AG20443 (cell line): ENCODE measurements at regions not wholly inside any gene's neighbourhood (a gene's known extent, or its start where the extent isn't known, plus 50 kb on each side); places are given as distances from the start of the nearest gene placed in this dataset.
"Not testable (repeated sequence)": the region's sequence is repeated elsewhere in the genome, so short reads cannot be mapped to it uniquely, and the experiment has no call there.

Experiments used
- DNase-seq: peaks from one replicate; pipeline ENCODE4 v3.0.0; 2012; ENCODE audit warnings: low spot score, mixed read lengths

- no peak for DNase-seq
Measured at GRCh38 chr10:28733245-28733644, 55.9 kb downstream of the BAMBI start.

- DNase-seq = no peak
Measured at GRCh38 chr10:28733647-28734046, 56.3 kb downstream of the BAMBI start.

DNA sequence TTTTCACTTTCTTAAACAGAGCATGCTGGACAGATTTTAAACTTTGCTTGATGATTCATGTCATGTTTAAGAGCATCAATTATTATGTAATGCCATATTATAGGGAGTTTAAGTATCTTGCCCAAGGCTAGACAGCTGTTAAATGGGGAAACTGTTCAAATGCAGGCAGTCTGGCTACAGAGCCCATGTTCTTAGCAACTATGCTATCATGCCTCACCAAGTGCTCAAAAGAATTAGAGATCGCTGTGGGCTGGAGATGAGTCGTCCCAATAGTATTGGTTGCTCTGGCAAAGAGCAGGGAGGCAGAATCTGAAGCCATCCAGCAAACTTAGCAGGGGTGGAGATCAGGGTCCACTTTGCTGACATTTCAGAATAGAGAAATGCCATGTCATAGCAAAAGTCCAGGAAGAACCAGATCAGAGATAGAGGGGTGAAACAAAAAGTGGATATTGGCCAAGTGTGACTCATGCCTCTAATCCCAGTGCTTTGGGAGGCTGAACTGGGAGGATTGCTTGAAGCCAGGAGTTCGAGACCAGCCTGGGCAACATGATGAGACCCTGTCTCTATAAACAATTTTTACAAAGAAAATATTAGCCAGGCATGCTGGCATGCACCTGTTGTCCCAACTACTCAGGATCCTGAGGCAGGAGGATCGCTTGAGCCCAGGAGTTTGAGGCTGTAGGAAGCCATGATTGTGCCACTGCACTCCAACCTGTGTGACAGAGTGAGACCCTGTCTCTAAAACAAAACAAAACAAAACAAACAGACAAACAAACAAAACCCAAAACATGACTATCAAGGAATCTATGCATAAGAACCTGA is 57.8 kb downstream of the BAMBI start:
- DNase-seq = peak; percentile 81

DNA sequence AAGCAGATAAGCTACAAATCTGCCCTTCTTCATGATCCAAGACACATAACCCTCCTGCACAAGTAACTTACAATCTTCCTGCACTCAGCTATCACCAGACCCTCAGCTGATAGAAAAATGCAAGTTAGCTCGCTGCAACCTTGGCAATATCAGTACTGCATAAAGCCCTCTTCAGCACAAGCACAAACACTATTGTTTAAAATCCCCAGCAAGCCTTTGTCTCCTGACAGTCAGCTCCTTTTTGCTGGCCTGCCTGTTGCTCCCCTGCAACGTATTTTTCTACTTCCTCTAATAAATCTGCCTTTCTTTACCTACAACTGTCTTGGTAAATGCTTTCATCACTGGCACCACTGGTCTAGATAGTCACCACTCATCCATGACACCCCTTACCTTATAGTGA is 59.8 kb downstream of the BAMBI start:
- DNase-seq = no peak

DNA sequence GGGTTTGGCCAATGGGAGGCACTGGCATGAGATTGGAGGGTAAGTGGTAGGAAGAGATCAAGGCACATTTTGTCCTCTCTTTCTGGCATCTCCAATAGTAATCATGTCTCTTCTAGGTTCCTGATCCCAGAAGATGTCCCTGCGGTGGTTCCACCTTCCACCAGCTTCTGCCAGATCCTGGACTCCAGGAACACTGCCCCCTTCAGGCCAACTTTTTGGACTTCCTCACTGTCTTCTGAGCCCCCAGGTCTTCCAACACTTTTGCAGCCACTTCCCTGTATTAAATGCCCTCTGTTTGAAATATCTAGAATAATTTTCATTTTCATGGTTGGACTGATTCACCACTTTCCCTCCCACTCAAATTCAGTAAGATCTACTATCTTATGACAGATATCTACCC is 60.9 kb downstream of the BAMBI start:
- DNase-seq = no peak

- no peak for DNase-seq
Measured at GRCh38 chr10:28743576-28743975, 66.3 kb downstream of the BAMBI start.

DNA sequence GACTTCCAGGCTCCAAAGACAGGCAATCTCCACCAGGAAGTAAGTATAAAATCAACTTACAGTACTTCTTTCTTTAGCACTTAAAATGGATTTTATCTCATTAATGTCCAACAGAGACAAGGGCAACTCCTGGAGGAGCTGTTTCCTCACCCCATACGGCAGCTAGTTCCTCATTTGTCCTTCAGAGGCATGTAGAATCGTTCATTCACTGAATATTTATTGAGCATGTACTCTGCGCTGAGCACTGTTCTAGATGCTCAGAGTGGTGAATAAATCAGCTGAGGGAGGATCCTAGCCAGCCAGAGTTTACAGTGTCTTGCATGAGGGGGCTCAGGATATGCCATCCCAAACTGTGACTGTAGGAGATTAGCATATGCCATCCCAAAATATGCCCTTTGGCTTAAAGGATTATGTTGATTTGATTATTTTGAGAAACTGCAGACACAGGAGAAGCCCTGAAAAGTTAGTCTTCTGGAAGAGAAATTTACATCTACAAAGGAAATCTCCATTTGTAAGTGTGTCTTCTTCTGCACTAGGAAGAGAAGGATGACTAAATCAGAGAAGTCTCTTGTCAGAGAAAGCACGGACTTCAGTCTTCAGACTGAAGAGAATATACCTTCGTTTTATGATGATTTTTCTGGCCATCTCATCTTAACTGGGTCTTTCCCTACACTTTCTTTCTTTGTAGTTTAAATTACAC is 66.9 kb downstream of the BAMBI start:
- no peak for DNase-seq

DNA sequence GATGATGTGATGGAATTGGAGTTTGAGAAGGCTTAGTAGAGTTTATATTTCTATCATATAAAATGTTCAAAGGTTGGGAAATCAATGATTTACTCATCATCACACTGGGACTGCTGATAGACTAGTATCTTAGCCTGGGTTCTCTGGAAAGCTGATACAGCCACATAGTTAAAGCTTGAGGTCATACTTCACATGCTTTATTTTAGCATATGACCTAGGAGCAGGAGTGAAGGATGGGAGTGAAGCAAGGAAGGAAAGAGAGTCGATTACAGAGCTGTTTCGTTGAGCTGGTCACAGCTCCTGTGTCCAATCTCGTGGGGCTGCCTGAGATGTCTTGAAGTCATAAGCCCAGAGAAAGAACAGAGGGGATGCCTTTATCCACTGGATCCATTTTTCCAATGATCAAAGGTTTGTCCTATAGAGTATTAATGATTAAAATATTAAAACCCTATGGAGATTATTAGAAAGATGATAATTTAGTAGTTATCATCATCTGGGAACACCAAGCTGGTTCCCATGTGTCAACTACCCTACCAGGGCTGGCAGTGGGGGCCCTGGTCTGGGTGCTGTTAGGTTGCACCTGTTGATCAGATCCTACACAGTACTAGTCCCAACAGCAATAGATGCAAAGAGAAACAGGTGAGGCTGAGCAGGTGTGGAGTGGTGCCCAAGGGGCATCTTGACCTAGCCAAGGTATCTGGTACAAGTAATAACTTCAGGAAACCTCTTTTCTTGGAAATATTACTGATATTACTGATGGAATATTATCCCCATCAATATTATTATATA is 77.8 kb downstream of the BAMBI start:
- no peak for DNase-seq

- DNase-seq = no peak
Measured at GRCh38 chr10:28761084-28761846, 83.9 kb downstream of the BAMBI start.

DNA sequence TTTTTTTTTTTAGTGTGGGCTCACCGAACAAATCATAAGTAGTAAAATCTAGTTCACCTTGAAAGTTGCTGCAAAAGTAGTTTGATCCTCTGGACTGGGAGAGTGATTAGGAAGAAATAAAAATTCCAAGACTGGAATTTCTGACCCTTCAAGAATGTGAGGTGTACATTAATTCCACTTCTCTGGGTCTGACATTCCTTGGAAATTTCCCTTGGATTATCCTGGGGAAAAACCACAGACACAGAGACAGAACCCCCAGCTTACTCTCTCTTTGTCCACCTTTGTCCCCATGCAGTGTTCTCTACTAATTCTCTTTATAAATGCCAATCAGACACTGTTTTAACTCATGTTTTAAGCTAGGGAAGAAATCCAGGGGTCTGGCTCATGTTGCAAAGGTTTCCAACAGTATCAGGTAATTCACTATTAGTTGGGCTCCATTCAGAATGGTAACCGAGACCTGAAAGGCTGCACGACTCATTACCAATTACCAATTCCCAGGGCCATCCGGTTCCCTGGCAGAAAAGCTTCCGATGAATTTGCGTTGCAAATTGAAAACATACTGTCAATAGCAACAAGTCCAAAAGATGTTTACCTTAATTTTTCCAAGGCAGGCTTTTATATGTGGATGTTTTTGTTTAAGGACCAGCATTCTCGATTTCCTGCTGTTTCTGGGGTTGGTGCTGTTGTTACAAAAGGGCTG is 86.3 kb downstream of the BAMBI start:
- DNase-seq = no peak

- DNase-seq = no peak
Measured at GRCh38 chr10:28765641-28766040, 88.3 kb downstream of the BAMBI start.

DNA sequence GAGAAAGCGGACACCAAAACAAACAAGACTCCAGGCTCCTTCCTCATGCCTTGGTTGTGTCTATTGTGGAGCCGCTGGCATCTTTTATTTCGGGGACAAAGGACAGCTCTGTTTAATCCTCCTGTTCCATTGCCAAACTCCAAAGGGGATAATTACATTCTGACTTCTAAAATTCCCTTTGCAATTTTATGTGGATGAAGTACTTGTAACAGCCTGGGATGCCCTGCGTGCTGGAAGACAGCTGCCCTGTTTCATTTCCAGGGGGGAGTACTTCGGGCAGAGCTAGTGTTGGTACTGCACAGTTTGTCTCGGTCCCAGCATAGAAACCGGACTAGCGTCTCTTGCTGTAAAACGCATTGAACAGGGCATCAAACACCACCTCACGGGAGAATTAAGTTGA is 90.9 kb downstream of the BAMBI start:
- DNase-seq = no peak

DNA sequence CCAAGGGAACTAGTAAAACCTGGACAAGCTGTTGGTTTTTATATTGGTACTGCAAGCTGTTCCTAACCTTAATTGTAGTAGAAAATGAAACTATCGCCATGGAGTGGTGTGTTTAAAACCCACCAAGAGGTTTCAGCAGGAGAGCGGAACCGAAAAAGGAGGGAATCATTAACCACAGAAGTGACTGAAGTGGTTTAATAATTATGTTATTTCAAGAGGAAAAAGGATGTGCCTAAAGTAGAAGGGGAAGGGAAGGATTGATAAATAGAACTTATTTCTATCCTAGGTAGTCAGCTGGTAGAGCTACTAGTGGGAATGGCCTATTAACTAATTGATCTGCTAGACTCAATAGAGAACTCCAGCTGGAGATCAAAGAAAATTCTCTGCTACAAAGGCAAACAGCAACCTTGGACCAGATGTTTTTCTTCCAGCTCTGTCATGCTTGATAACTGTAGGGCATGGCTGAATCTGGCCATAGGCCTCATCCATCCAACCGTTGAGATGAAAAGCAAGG is 91.8 kb downstream of the BAMBI start:
- DNase-seq = no peak

GRCh38 chr10:28771580-28772090 is 94.3 kb downstream of the BAMBI start:
- not testable (repeated sequence) for DNase-seq

- no peak for DNase-seq
Measured at GRCh38 chr10:28774051-28774995, 97.0 kb downstream of the BAMBI start.

DNA sequence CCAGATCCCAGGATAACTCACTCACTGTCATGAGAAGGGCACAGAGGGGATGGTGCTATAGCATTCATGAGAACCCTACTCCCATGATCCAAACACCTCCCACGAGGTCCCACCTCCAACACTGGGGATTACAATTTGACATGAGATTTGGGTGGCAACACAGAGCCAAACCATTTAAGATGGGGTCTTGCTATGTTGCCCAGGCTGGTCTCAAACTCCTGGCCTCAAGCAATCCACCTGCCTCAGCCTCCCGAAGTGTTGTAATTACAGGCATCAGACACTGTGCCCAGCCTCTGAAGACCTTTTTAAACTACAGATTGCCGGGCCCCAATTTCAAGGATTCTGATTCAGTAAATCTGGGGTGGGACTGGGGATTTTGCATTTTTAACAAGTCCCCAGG is 98.5 kb downstream of the BAMBI start:
- DNase-seq = no peak

DNA sequence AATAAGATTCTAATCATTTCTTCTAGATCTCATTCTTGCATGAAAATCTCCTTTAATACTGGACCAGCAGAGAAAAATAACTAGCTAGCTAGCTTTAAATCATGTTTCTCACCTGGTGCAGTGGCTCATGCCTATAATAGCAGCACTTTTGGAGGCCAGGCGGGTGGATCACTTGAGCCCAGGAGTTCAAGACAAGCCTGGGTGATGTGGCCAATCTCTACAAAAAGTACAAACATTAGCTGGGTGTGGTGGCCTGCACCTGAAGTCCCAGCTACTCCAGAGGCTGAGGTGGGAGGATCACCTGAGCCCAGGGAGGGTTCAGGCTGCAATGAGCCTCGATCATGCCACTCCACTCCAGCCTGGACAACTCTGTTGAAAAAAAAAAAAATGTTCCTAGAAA is 99.2 kb downstream of the BAMBI start:
- DNase-seq = no peak

- no peak for DNase-seq
Measured at GRCh38 chr10:28777911-28778310, 100.6 kb downstream of the BAMBI start.

DNA sequence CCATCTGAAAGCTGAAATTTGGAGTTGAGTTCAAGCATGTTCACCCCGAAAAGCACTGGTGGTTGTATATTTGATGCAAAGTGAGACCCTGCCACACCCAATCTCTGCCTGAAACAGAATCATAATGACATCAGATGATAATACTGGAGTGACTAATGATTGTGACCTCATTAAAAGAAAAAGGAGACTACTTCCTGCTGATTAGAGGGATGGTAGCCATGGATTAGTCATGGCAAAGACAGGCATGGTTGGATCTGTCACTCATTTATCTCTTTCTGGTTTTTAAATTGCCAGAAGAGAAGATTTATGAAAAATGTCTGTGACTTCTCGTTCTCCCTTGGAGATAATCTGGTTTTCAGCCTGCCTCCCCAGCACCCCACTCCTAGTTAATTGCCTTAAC is 101.2 kb downstream of the BAMBI start:
- no peak for DNase-seq

DNA sequence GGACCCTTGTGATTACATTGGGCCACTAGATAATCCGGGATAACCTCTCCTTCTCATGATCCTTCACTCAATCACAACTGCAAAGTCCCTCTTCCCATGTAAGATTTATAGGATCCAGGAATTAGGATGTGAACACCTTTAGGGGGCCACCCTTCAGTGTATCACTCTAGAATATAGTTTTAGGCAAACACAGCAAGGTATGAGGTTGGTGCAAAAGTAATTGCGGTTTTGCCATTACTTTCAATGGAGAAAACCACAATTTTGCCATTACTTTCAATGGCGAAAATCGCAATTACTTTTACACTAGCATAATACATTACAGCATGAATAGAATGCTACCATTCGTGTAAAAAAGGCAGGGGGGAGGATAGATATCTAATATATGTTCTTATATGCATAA is 104.0 kb downstream of the BAMBI start:
- no peak for DNase-seq
